ENCODE measurements at regions not wholly inside any gene's neighbourhood (a gene's known extent, or its start where the extent isn't known, plus 50 kb on each side); places are given as distances from the start of the nearest gene placed in this dataset.

- H4K5ac ChIP-seq (ENCODE audit: insufficient read length, low read depth, low read length), result no peak overlapping the region
- H3K79me1 ChIP-seq (ENCODE audit: low read depth, low read length), result no peaks in the 10 kb centered on the region
- H2AFZ ChIP-seq (ENCODE audit: low read length), result no peak overlapping the region
- no peaks in the 10 kb centered on the region for H3K36me3 ChIP-seq (ENCODE audit: control insufficient read depth in 2 of 4, insufficient read depth in 4 of 4, low read length in 3 of 4)
- no peak overlapping the region for H3K4me3 ChIP-seq (ENCODE audit: extremely low read depth in 1 of 4, insufficient read depth in 2 of 4, low read depth in 3 of 4, low read length in 4 of 4)
- H3K9ac ChIP-seq (replicated peaks in 1 of 4; ENCODE audit: extremely low read depth in 1 of 4, low read depth in 3 of 4, low read length in 3 of 4), result no peak overlapping the region
- H3K23ac ChIP-seq (ENCODE audit: insufficient read length), result no peak overlapping the region
- H3K27me3 ChIP-seq (replicated peaks in 1 of 4; ENCODE audit: control insufficient read depth in 3 of 4, extremely low read depth in 1 of 4, insufficient read depth in 3 of 4, low read length in 3 of 4), result no peaks in the 10 kb centered on the region
- CTCF ChIA-PET (ENCODE audit: partially characterized antibody), result interaction anchor here (1.4 to 1.9 kb wide), 3 partner anchors 9 to 502 kb away, joined by 4 to 6 read pairs (median 5); no protein-coding TSS in a partner anchor
- no peak overlapping the region for H2BK20ac ChIP-seq (ENCODE audit: low read length)
- no peak overlapping the region for H2BK120ac ChIP-seq (replicated peaks; ENCODE audit: low read depth, low read length)
- WGBS, 2 experiments (ENCODE audit: extremely low coverage in 1 of 2, insufficient coverage in 1 of 2, insufficient read length in 1 of 2, insufficient replicate concordance in 2 of 2, low coverage in 1 of 2, low lambda C conversion rate in 2 of 2, missing lambda C conversion rate in 1 of 2), result 93% methylated on average over 9 of the region's 9 CpGs; no CpG with 5 or more reads in 1 of the 2 experiments
- no peak overlapping the region for H3K18ac ChIP-seq (ENCODE audit: extremely low read depth, low read length)
- no peak overlapping the region for H2BK15ac ChIP-seq (ENCODE audit: low read length)
- H3K9me3 ChIP-seq (ENCODE audit: insufficient read depth in 2 of 2, low read depth in 1 of 2, low read length in 1 of 2), result no peaks in the 10 kb centered on the region
- no peak overlapping the region for H2AK5ac ChIP-seq (ENCODE audit: low read depth, low read length)
- H3K14ac ChIP-seq (ENCODE audit: insufficient read length), result no peak overlapping the region
- no peak overlapping the region for H4K8ac ChIP-seq (ENCODE audit: extremely low read depth, insufficient read depth, low read length)
- no peaks in the 10 kb centered on the region for H4K20me1 ChIP-seq (replicated peaks in 1 of 2; ENCODE audit: control insufficient read depth in 1 of 2, insufficient read depth in 2 of 2, low read length in 2 of 2)
- no peak overlapping the region for H3K56ac ChIP-seq (replicated peaks; ENCODE audit: insufficient read length, low read depth, low read length)
- H3K4me2 ChIP-seq (ENCODE audit: insufficient read depth in 1 of 2, low read depth in 2 of 2, low read length in 2 of 2), result no peak overlapping the region
- H3K27ac ChIP-seq (ENCODE audit: low read depth, low read length), result no peak overlapping the region
- DNase-seq (ENCODE audit: low read depth in 1 of 2, low spot score in 2 of 2), result no peak
- H3K4me1 ChIP-seq (replicated peaks in 1 of 4; ENCODE audit: control insufficient read depth in 3 of 4, insufficient read depth in 4 of 4, low read length in 3 of 4), result no peaks in the 10 kb centered on the region; a peak in 1 of 7 replicates
- no peak for FAIRE-seq
- H4K91ac ChIP-seq (replicated peaks; ENCODE audit: insufficient read length, low read length), result no peak overlapping the region
- H3K79me2 ChIP-seq (ENCODE audit: control insufficient read depth in 1 of 2, insufficient read depth in 2 of 2, low read length in 2 of 2), result no peaks in the 10 kb centered on the region
- no peak overlapping the region for H2BK5ac ChIP-seq (ENCODE audit: low read depth, low read length)
- H3K23me2 ChIP-seq (ENCODE audit: low read depth, low read length), result no peaks in the 10 kb centered on the region
- POLR2A ChIA-PET (ENCODE audit: partially characterized antibody), result no interaction called here
- H2BK12ac ChIP-seq (ENCODE audit: low read depth, low read length), result no peak overlapping the region
- H3K4ac ChIP-seq (replicated peaks; ENCODE audit: insufficient read length, low read depth, low read length), result no peak overlapping the region
- no peak for TF ChIP-seq HDAC2 (IDR thresholded peaks at IDR 0.05; ENCODE audit: borderline replicate concordance in 1 of 2, low read depth in 2 of 2, low read length in 2 of 2)
- TF ChIP-seq SP2 (IDR thresholded peaks at IDR 0.05; ENCODE audit: low read length), result no peak
- no peak for TF ChIP-seq CEBPB (IDR thresholded peaks at IDR 0.05; ENCODE audit: low read depth, low read length)
- no peak for TF ChIP-seq NANOG (IDR thresholded peaks at IDR 0.05; ENCODE audit: insufficient read depth, low read depth, low read length, poor library complexity, severe bottlenecking)
- TF ChIP-seq KDM4A (IDR thresholded peaks at IDR 0.05; ENCODE audit: low read depth, low read length, severe bottlenecking), result no peak
- no peak for TF ChIP-seq TEAD4 (IDR thresholded peaks at IDR 0.05; ENCODE audit: low read depth, low read length)
- no peak for TF ChIP-seq EP300 (IDR thresholded peaks at IDR 0.05; ENCODE audit: borderline replicate concordance in 1 of 2, low read depth in 2 of 2, low read length in 2 of 2)
- no peak for TF ChIP-seq RNF2 (IDR thresholded peaks at IDR 0.05; ENCODE audit: borderline replicate concordance, low read depth, low read length, missing control alignments, poor library complexity, severe bottlenecking)
- no peak for TF ChIP-seq CBX5 (IDR thresholded peaks at IDR 0.05; ENCODE audit: low read depth, low read length)
- no peak for TF ChIP-seq SP4 (IDR thresholded peaks at IDR 0.05; ENCODE audit: low read length)
- TF ChIP-seq SP1 (IDR thresholded peaks at IDR 0.05; ENCODE audit: low read depth, low read length), result no peak
- no peak for TF ChIP-seq SUZ12 (IDR thresholded peaks at IDR 0.05; ENCODE audit: low read length)
- TF ChIP-seq SRF (IDR thresholded peaks at IDR 0.05; ENCODE audit: low read depth, low read length), result no peak
- no peak for TF ChIP-seq GTF2F1 (IDR thresholded peaks at IDR 0.05; ENCODE audit: borderline replicate concordance, low read depth, low read length)
Measured at GRCh38 chr9:28064241-28064815, 491.0 kb upstream of the C9orf72 start.
